ENCODE measurements at regions not wholly inside any gene's neighbourhood (a gene's known extent, or its start where the extent isn't known, plus 50 kb on each side); places are given as distances from the start of the nearest gene placed in this dataset.

GRCh38 chr17:77434136-77435114 is 293.7 kb downstream of the SEC14L1 start:
- Histone ChIP-seq H3K4me1 (ENCODE audit: control insufficient read depth, insufficient read depth, low read length) (peaks cover 76% of the 10 kb centered on the region), H3K27ac (ENCODE audit: low read depth, low read length) (peak overlapping the region; percentile 47; the same call in 1 of the 2 replicates), H3K4me3 (ENCODE audit: low read depth, low read length) (no peak overlapping the region), H3K27me3 (ENCODE audit: control insufficient read depth, insufficient read depth, low read length) (no peaks in the 10 kb centered on the region), H3K9ac (ENCODE audit: low read length) (peak overlapping the region; percentile 19), H3K36me3 (ENCODE audit: control insufficient read depth, insufficient read depth, low read length) (no peaks in the 10 kb centered on the region), H3K9me3 (ENCODE audit: control insufficient read depth, insufficient read depth, low read depth, low read length) (no peaks in the 10 kb centered on the region)

GRCh38 chr17:77435272-77436057 is 294.7 kb downstream of the SEC14L1 start:
- peak overlapping the region; percentile 26; the same call in 1 of the 2 replicates for H3K4me3 ChIP-seq (ENCODE audit: low read depth, low read length)
- no peak overlapping the region; the same call in 1 of the 2 replicates for H3K27ac ChIP-seq (ENCODE audit: low read depth, low read length)
- peak overlapping the region; percentile 54 for H3K9ac ChIP-seq (ENCODE audit: low read length)
- H3K9me3 ChIP-seq (ENCODE audit: control insufficient read depth, insufficient read depth, low read depth, low read length): no peaks in the 10 kb centered on the region
- H3K4me1 ChIP-seq (ENCODE audit: control insufficient read depth, insufficient read depth, low read length): peaks cover 71% of the 10 kb centered on the region
- H3K36me3 ChIP-seq (ENCODE audit: control insufficient read depth, insufficient read depth, low read length): no peaks in the 10 kb centered on the region
- no peaks in the 10 kb centered on the region for H3K27me3 ChIP-seq (ENCODE audit: control insufficient read depth, insufficient read depth, low read length)

GRCh38 chr17:77436058-77436442 is 295.3 kb downstream of the SEC14L1 start:
- Histone ChIP-seq H3K4me1 (ENCODE audit: control insufficient read depth, insufficient read depth, low read length) (peaks cover 70% of the 10 kb centered on the region), H3K9me3 (ENCODE audit: control insufficient read depth, insufficient read depth, low read depth, low read length) (no peaks in the 10 kb centered on the region), H3K27me3 (ENCODE audit: control insufficient read depth, insufficient read depth, low read length) (no peaks in the 10 kb centered on the region), H3K36me3 (ENCODE audit: control insufficient read depth, insufficient read depth, low read length) (no peaks in the 10 kb centered on the region), H3K27ac (ENCODE audit: low read depth, low read length) (no peak overlapping the region; the same call in 1 of the 2 replicates), H3K4me3 (ENCODE audit: low read depth, low read length) (peak overlapping the region; percentile 26; the same call in 1 of the 2 replicates), H3K9ac (ENCODE audit: low read length) (peak overlapping the region; percentile 54)

GRCh38 chr17:77436481-77436880 is 295.7 kb downstream of the SEC14L1 start:
- no peaks in the 10 kb centered on the region for H3K36me3 ChIP-seq (ENCODE audit: control insufficient read depth, insufficient read depth, low read length)
- no peaks in the 10 kb centered on the region for H3K9me3 ChIP-seq (ENCODE audit: control insufficient read depth, insufficient read depth, low read depth, low read length)
- no peak overlapping the region for H3K27ac ChIP-seq (ENCODE audit: low read depth, low read length)
- H3K4me1 ChIP-seq (ENCODE audit: control insufficient read depth, insufficient read depth, low read length): peaks cover 67% of the 10 kb centered on the region
- H3K4me3 ChIP-seq (ENCODE audit: low read depth, low read length): peak overlapping the region; percentile 22; the same call in 1 of the 2 replicates
- peak overlapping the region; percentile 17 for H3K9ac ChIP-seq (ENCODE audit: low read length)
- no peaks in the 10 kb centered on the region for H3K27me3 ChIP-seq (ENCODE audit: control insufficient read depth, insufficient read depth, low read length)

- Histone ChIP-seq H3K9ac (ENCODE audit: low read length) (peak overlapping the region; percentile 17), H3K27ac (ENCODE audit: low read depth, low read length) (no peak overlapping the region), H3K4me1 (ENCODE audit: control insufficient read depth, insufficient read depth, low read length) (peaks cover 66% of the 10 kb centered on the region), H3K27me3 (ENCODE audit: control insufficient read depth, insufficient read depth, low read length) (no peaks in the 10 kb centered on the region), H3K4me3 (ENCODE audit: low read depth, low read length) (no peak overlapping the region; the same call in 1 of the 2 replicates), H3K36me3 (ENCODE audit: control insufficient read depth, insufficient read depth, low read length) (no peaks in the 10 kb centered on the region), H3K9me3 (ENCODE audit: control insufficient read depth, insufficient read depth, low read depth, low read length) (no peaks in the 10 kb centered on the region)
Measured at GRCh38 chr17:77437017-77437416, 296.2 kb downstream of the SEC14L1 start.

- Histone ChIP-seq H3K36me3 (ENCODE audit: control insufficient read depth, insufficient read depth, low read length) (no peaks in the 10 kb centered on the region), H3K9ac (ENCODE audit: low read length) (no peak overlapping the region), H3K9me3 (ENCODE audit: control insufficient read depth, insufficient read depth, low read depth, low read length) (no peaks in the 10 kb centered on the region), H3K4me3 (ENCODE audit: low read depth, low read length) (no peak overlapping the region), H3K27ac (ENCODE audit: low read depth, low read length) (no peak overlapping the region), H3K27me3 (ENCODE audit: control insufficient read depth, insufficient read depth, low read length) (no peaks in the 10 kb centered on the region), H3K4me1 (ENCODE audit: control insufficient read depth, insufficient read depth, low read length) (peaks cover 59% of the 10 kb centered on the region)
Measured at GRCh38 chr17:77437747-77438146, 297.0 kb downstream of the SEC14L1 start.

GRCh38 chr17:77438241-77439188 is 297.7 kb downstream of the SEC14L1 start:
- Histone ChIP-seq H3K4me3 (ENCODE audit: low read depth, low read length) (no peak overlapping the region), H3K9me3 (ENCODE audit: control insufficient read depth, insufficient read depth, low read depth, low read length) (no peaks in the 10 kb centered on the region), H3K27ac (ENCODE audit: low read depth, low read length) (0 out of 2 replicates have a peak overlapping the region, but pooled peaks have one; percentile 14), H3K4me1 (ENCODE audit: control insufficient read depth, insufficient read depth, low read length) (peaks cover 51% of the 10 kb centered on the region), H3K27me3 (ENCODE audit: control insufficient read depth, insufficient read depth, low read length) (no peaks in the 10 kb centered on the region), H3K9ac (ENCODE audit: low read length) (no peak overlapping the region), H3K36me3 (ENCODE audit: control insufficient read depth, insufficient read depth, low read length) (no peaks in the 10 kb centered on the region)

- 0 out of 2 replicates have a peak overlapping the region, but pooled peaks have one; percentile 14 for H3K27ac ChIP-seq (ENCODE audit: low read depth, low read length)
- H3K9ac ChIP-seq (ENCODE audit: low read length): no peak overlapping the region
- no peaks in the 10 kb centered on the region for H3K36me3 ChIP-seq (ENCODE audit: control insufficient read depth, insufficient read depth, low read length)
Measured at GRCh38 chr17:77439189-77440018, 298.6 kb downstream of the SEC14L1 start.

GRCh38 chr17:77440560-77440981 is 299.8 kb downstream of the SEC14L1 start:
- peaks cover 39% of the 10 kb centered on the region for H3K4me1 ChIP-seq (ENCODE audit: control insufficient read depth, insufficient read depth, low read length)
- no peaks in the 10 kb centered on the region for H3K27me3 ChIP-seq (ENCODE audit: control insufficient read depth, insufficient read depth, low read length)
- H3K27ac ChIP-seq (ENCODE audit: low read depth, low read length): no peak overlapping the region
- H3K9me3 ChIP-seq (ENCODE audit: control insufficient read depth, insufficient read depth, low read depth, low read length): no peaks in the 10 kb centered on the region
- H3K4me3 ChIP-seq (ENCODE audit: low read depth, low read length): no peak overlapping the region
- no peak overlapping the region for H3K9ac ChIP-seq (ENCODE audit: low read length)
- H3K36me3 ChIP-seq (ENCODE audit: control insufficient read depth, insufficient read depth, low read length): no peaks in the 10 kb centered on the region

More at GRCh38 chr17:77439189-77440018, 298.6 kb downstream of the SEC14L1 start:
- H3K27me3 ChIP-seq (ENCODE audit: control insufficient read depth, insufficient read depth, low read length): no peaks in the 10 kb centered on the region
- H3K4me1 ChIP-seq (ENCODE audit: control insufficient read depth, insufficient read depth, low read length): peaks cover 48% of the 10 kb centered on the region
- no peaks in the 10 kb centered on the region for H3K9me3 ChIP-seq (ENCODE audit: control insufficient read depth, insufficient read depth, low read depth, low read length)
- no peak overlapping the region for H3K4me3 ChIP-seq (ENCODE audit: low read depth, low read length)
